C4-2B (cell line): ENCODE measurements at regions not wholly inside any gene's neighbourhood (a gene's known extent, or its start where the extent isn't known, plus 50 kb on each side); places are given as distances from the start of the nearest gene placed in this dataset.

ENCODE experiments used
- H3K27ac ChIP-seq: fragments of 450-650 bp; 2 replicates; pipeline ENCODE4 v1.5.1; 2017
- CTCF ChIP-seq: fragments of 450-650 bp; conservative IDR thresholded peaks from 2 replicates; pipeline ENCODE4 v1.5.1; 2017; ENCODE audit warnings: mild to moderate bottlenecking
- ZFX ChIP-seq: fragments of 450-650 bp; IDR thresholded peaks from 2 replicates; pipeline ENCODE4 v1.6.1; 2017

DNA sequence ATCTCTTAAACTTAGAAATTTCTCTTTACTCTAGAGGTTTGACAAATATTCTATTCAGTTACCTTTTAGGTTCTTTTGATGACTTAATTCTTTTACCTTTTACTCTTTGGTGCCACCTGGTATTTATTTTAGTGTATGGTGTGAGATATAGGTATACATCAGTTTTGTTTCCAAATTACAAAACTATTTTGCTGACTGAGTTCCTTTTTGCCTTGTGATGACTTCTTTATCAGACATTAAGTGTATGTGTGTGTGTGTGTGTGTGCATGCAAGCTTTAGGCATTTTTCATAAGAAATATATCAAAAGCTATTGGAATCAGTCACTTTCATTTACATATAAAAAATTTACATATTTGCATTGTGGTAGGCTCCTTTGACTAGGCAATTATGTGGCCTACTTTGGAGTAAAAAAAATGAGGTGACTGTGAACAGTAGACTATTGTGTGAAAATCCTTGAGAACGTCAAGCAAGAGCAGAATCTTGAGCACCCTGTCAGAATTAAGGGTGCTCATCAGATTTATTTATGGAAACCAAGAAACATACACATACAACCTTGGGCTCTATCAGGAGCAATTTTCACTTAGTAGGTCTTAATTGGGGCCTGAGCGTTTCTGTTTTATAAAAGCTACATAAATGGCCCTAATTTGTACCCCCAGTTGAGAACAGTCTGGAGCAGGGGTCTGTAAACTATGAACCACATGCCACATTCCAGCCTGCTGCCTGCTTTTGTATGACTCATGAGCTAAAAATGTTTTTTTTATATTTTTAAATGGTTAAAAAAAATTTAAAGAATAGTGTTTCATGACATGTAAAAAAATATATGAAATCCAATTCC, 415.9 kb downstream of the SLC4A3 start:
- no peak overlapping the region for H3K27ac ChIP-seq
- no peak for TF ChIP-seq ZFX
- TF ChIP-seq CTCF = no peak

DNA sequence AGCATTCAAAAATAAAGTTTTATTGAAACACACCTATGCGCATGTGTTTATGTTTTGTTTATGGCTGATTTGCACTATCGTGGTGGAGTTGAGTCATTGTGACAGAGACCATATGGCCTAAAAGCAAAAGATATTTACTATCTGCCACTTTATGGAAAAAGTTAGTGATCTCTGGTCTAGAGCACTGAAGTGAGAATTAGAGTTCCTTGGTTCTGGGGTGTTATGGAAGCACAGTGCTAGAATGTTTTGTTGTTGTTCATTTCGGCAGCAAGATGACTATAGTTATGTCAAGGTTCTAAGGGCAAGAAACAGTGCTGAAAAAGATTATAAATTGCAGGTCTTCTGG, 416.5 kb downstream of the SLC4A3 start:
- TF ChIP-seq ZFX (no peak), CTCF (no peak)
- no peak overlapping the region for H3K27ac ChIP-seq

DNA sequence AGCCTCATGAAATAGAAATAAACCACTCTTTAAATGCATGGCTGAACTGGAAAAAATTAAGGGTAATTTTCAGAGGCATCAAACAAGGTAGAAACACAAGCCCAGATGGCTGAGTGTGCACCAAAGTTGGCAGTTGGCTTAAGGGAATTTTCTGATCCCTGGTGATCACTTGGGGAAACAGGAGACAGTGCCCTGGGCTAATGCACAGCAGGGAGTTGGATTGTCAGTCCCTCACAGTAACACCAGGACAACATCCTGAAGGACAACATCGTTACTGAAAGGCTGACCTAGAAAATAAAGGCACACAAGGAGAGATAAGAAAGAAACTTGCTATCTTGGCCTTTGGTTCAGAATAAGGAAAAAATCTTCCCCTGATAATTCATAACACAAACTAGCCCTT, 417.0 kb downstream of the SLC4A3 start:
- no peak overlapping the region for H3K27ac ChIP-seq
- TF ChIP-seq CTCF = no peak
- no peak for TF ChIP-seq ZFX

GRCh38 chr2:220046507-220046906, 419.1 kb downstream of the SLC4A3 start:
- TF ChIP-seq CTCF (no peak), ZFX (no peak)
- H3K27ac ChIP-seq = no peak overlapping the region

DNA sequence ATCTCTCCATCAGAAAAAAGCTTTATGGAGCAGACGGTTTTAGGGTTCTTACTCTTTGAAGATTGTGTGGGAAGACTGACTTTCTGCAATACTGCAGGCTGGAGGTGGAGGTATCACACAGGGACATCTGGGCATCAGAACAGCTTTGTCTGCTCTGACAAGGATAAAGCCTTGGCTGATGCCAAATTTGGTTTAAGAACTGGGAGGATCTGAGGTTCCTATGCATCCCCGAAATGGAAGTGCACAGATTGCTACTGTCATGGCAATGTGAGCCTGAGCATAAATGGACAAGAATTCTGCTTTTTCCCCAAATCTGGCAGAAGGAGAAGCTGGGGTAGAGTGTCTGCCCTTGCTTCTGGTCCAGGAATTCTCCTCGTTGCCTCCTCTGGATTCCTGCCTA, 424.3 kb downstream of the SLC4A3 start:
- TF ChIP-seq ZFX (no peak), CTCF (no peak)
- no peak overlapping the region for H3K27ac ChIP-seq

DNA sequence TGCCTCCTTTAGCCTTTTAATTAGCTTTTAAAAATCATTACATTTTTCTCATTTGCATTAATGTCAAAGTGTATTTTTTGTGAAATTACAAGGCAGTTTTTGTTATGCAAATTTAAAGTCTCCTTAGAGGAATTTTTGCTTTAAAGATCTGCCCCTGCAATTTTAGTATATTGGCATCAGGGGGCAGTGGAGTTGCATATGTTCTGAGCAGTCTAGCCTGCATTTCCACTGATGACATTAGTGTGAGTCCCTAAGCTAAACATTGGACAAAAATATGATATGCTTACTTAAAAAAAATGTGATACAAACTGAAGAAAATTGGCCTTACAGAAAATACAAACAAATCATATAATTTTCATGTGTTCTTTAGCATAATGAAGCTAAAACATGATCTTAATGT, 426.5 kb downstream of the SLC4A3 start:
- TF ChIP-seq ZFX = no peak
- peak; percentile 68 for TF ChIP-seq CTCF
- H3K27ac ChIP-seq = no peak overlapping the region

- no peak overlapping the region for H3K27ac ChIP-seq
- no peak for TF ChIP-seq CTCF
- no peak for TF ChIP-seq ZFX
Measured at GRCh38 chr2:220057391-220057790, 430.0 kb downstream of the SLC4A3 start.
